DMS153 treated with DMSO at 0.1 percent for 48 hours (cell line): ENCODE measurements at regions not wholly inside any gene's neighbourhood (a gene's known extent, or its start where the extent isn't known, plus 50 kb on each side); places are given as distances from the start of the nearest gene placed in this dataset.

ENCODE experiments used
- DNase-seq: peaks from one replicate; lab custom pipeline; 2025; ENCODE audit not compliant: unreplicated experiment; lab: John Stamatoyannopoulos, UW

- DNase-seq: no peak
These were observed 146.5 kb upstream of the PUDP start for GRCh38 chrX:7294483-7294882.

- no peak for DNase-seq
These were observed 138.3 kb upstream of the PUDP start for GRCh38 chrX:7286168-7286837.

GRCh38 chrX:7285765-7286164 lies 137.8 kb upstream of the PUDP start:
- no peak for DNase-seq

GRCh38 chrX:7283741-7284140 lies 135.8 kb upstream of the PUDP start:
- no peak for DNase-seq

- DNase-seq: no peak
These were observed 132.6 kb upstream of the PUDP start for GRCh38 chrX:7280520-7280919.

GRCh38 chrX:7272346-7272745 lies 124.4 kb upstream of the PUDP start:
- DNase-seq: no peak

GRCh38 chrX:7270933-7271332 lies 123.0 kb upstream of the PUDP start:
- DNase-seq: no peak

- DNase-seq: no peak
These were observed 122.0 kb upstream of the PUDP start for GRCh38 chrX:7269991-7270390.

GRCh38 chrX:7269589-7269988 lies 121.6 kb upstream of the PUDP start:
- no peak for DNase-seq

- DNase-seq: no peak
These were observed 118.3 kb upstream of the PUDP start for GRCh38 chrX:7266288-7266687.

- no peak for DNase-seq
These were observed 116.4 kb upstream of the PUDP start for GRCh38 chrX:7264399-7264798.

- no peak for DNase-seq
These were observed 116.0 kb upstream of the PUDP start for GRCh38 chrX:7263961-7264360.

- no peak for DNase-seq
These were observed 115.4 kb upstream of the PUDP start for GRCh38 chrX:7263330-7263729.

- no peak for DNase-seq
These were observed 114.6 kb upstream of the PUDP start for GRCh38 chrX:7262551-7262950.

GRCh38 chrX:7261672-7262332 lies 113.8 kb upstream of the PUDP start:
- no peak for DNase-seq

- DNase-seq: no peak
These were observed 106.2 kb upstream of the PUDP start for GRCh38 chrX:7254144-7254543.

GRCh38 chrX:7253565-7253964 lies 105.6 kb upstream of the PUDP start:
- no peak for DNase-seq

- peak; percentile 0 for DNase-seq
These were observed 104.2 kb upstream of the PUDP start for GRCh38 chrX:7252013-7252610.

- no peak for DNase-seq
These were observed 99.4 kb upstream of the PUDP start for GRCh38 chrX:7247346-7247745.

- no peak for DNase-seq
These were observed 96.5 kb upstream of the PUDP start for GRCh38 chrX:7244405-7244804.

- no peak for DNase-seq
These were observed 94.7 kb upstream of the PUDP start for GRCh38 chrX:7242613-7243012.

- DNase-seq: no peak
These were observed 93.0 kb upstream of the PUDP start for GRCh38 chrX:7240929-7241328.

- no peak for DNase-seq
These were observed 87.1 kb upstream of the PUDP start for GRCh38 chrX:7235071-7235470.
